ENCODE measurements at regions not wholly inside any gene's neighbourhood (a gene's known extent, or its start where the extent isn't known, plus 50 kb on each side); places are given as distances from the start of the nearest gene placed in this dataset.
A peak's percentile ranks its signal among the peaks of the same experiment; 100 is the strongest.
"Not testable (repeated sequence)": the region's sequence is repeated elsewhere in the genome, so short reads cannot be mapped to it uniquely, and the experiment has no call there.

DNA sequence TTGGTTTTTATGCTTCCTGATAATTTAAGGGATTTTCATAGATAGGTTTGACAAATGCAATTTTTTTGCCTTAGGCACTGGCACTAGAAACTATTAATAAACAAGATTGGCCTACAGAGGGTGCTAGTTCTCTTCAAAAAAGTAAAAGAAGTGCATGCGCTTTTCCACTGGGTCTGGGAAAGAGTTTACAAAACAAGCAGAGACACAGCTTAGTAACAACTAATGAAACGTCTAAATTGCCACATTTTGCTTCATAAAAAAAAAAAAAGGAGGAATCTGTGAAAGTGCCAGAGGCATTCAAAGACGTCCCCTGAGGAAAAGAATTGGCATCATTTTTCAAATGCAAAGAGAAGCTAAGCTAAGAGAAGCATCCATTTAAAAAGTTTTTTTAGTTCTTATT is 58.3 kb upstream of the EEA1 start:
- DNase-seq: peak; percentile 77

DNA sequence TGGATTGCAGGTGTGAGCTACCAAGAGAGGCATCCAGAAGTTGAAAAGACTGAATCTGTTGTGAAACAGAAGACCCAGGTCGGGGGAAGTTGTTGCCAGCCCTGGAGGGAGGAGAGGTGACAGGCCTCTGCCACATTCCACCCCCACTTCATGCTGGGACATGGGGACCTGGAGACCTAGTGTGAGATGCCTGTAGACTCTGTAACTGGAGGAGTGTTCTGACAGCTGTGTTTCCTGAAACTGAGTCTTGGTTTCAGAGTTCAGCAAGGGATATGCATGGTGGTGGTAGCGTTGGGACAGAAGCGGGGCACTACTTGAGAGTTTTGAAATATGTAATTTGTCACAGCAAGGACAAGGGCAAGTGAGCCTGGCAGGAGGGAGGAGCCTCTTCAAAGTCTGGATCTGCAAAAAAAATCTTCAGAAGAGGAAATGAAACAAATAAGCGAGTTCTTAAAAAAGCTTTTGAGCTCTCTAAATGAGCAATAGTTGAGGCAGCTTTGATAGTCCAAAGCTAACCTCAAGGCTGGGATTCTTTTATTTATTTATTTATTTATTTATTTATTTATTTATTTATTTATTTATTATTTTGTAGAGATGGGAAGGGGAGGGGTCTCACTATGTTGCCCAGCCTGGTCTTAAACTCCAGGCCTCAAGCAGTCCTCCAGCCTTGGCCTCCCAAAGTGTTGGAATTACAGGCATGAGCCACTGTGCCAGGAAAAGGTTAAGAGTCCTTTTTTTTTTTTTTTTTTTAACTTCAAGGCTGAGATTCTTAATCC is 58.9 kb upstream of the EEA1 start:
- DNase-seq: no peak

DNA sequence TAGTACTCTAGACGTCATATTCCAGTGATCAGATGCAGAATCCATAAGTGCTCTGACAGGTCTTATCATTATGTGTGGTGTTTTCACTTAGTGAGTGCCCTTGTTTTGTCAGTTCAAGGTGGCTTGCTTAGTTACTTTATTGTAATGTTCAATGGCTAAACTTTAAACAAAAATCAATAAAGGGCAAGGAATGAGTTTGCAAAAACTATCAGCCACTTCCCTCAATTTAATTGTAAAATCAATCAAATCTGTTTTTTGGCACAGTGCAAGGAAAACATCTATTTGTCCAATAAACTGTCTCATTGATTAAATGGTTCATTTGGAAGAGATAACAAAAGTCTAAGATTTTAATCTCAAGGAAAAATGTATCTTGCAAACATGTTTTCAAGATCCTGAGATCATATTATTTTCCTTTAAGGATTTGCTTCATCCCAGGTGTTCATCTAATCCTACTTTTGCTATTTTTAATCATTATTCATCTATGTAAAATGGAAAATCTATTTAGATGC is 59.6 kb upstream of the EEA1 start:
- no peak for DNase-seq

DNA sequence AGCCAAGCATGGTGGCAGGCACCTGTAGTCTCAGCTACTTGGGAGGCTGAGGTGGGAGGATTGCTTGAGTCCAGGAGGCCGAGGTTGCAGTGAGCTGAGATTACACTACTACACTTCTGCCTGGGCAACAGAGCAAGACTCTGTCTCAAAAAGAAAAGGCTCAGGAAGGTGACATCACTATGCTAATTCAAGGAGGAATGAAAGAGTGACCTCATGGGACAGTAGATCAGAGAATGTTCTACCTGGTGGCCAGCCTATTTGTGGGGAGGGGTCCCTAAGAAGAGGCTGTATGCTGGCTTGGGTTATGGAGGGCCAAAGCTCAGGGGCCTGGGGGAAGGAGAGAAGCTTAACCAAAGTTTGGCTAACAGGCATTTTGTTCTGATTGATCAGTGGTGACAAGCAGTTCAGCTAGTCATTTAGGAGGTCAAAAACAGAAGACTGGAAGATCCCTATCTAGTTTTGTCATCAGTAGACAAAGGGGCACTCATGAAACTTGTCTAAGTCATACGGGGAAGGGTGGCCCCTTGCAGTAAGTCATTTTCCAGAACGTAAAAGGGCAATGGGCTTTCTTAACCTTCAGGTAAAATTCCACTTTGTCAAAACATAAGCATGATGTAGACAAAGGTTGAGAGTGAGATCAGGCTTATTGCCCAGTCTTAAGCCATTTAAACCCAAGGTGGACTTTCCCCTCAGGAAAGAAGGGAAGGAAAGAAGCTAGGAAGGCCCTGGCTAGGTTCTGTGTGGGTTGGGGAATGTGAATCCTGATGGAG is 60.8 kb upstream of the EEA1 start:
- no peak for DNase-seq

DNA sequence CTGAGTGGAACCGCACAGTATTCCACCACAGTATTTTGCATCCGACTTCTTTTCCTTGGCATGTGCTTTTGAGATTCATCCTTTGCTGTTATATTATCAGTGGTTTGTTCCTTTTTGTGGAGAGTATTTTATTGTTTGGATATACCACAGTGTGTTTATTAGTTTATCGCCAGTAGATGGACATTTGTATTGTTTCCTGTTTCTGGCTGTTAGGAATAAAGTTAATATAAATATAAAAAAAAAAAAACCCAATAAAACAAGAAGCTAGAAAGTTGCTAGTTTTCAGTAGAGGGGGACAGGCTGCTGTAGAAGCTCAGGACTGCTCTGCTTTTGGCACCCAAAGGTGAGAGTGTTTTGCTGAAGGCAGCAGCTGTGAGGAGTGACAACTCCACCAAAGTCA is 62.0 kb upstream of the EEA1 start:
- DNase-seq: no peak

DNA sequence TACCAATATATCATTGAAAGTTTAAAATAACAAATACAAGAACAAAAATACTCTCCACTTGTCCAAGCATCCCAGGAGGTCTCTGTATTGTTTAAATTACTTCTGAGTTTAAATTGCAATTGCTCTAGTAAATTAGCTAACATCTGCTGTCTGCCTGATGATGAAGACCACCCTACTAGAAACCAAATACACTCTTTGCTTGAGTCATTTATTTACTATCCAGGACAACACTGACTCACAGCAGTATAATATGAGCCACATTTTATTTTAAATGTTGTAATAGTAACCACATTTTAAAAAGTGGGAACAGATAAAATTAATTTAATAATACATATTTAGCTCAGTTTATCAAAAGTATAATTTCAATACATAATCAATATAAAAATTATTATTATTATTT is 62.9 kb upstream of the EEA1 start:
- DNase-seq: no peak

DNA sequence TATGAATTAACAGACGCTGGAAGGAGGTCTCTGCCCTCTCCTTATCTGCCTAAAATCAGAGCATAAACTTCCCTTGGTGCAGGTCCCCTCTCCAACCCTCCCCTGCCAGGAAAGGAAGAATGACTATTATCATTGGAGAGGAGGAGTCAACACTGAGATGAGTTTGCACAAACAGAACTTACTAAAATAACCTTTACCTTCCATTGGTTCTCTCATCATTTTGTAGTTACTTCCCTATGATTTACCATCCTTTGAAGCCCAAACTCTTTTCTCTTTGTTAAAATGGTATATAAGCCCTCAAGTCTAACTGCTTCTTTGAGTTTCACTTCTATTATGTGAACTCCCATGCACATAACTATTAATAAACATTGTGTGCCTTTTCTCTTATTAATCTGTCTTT is 64.2 kb upstream of the EEA1 start:
- no peak for DNase-seq

DNA sequence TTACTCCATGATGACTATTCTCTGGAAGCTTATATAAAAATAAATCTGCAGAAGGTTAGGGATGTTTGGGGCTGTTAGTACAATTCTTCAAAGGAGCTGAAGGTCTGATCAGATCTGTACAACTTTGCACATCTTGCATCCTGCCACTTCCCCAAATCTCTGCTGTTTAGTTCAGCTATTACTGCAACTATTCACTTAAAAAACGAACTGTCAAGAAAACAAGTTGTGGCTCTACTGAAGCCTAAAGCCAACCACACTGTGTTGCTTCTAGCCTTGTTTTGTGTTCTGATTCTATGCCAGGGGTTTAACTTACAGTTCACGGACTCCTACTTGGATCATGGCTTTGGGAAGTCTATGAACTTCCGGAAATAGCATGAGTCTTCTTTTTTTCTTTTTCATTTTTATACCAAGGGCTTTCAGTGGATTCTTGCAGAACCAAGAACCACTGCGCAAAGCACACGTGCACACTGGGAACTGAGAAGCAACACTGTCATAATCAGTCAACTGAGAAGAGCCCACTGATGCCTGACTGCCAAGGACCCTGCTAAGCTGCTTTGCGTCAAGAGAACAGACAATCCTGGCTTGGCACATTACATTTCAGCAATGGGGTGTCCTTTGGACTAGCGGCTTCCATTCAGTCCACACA is 66.3 kb upstream of the EEA1 start:
- no peak for DNase-seq

DNA sequence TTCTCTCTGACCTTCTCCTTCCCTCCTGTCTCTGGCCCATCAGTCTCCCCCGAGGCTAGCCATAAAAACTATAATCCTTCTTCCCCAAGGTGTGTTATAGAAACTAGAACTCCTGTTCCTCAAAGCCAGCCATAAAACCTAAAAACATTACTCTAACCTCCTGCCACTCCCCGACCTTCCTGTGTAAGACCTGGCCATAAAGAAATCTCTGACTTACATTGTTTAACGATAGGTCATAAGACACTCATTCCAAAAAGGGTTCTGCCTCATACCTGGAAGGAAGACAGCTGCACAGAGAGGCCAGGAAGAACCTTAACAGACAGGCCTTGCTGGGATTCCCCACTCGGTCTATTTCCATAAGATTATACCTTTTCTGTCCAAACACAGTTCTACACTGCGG is 70.9 kb upstream of the EEA1 start:
- DNase-seq: no peak

DNA sequence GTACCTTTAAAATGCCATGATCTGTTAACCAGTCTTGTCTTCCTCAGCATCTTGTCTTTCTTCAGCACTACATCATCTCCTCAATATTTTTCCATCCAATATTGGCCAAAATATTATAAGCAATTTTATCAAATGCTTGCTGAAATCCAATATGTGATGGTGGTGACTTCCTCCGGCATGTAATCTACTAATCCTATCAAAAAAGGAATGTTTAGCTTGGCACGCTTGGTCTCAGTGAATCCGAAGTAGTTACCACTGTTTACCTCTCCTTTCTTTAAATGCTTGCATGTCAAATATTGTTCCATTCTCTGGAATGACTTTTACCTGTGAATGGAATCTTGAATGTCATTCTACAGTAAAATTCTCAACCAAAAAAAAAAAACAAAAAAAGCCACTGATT is 72.3 kb upstream of the EEA1 start:
- DNase-seq: no peak

DNA sequence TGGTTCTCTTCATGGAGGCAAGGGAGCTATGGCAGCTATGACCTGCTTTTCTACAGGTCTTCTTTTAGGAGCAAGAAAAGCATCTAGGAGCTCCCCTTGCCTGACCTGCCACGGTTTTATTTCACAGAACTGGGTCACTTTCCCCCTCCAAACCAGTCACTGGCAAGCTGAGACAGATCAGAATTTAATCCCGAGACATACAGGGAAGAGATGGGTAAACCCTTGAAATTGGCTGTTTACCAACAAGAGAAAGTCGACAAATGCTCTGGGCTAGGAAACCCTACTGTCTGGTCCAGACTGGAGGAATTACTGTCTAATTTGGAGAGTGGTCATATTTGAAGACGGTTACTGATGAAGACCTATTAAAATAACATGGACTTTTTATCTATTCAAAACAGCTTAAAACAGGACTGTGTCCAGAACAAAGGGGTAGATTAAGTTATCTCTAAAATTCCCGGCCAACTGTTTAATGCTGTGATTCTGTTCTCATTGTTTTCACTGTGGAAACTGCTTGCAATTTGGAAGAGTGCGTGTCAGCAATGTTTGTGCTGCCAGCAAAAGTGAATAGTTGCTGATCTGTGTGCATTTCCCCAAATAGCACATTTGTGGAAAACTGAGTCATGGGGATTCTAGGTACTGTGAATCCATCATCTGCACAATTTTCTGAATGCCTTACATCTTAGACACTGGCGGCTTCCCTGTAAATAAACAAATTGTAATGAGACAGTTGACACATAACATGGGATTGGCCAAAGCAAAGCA is 73.4 kb upstream of the EEA1 start:
- DNase-seq: no peak

DNA sequence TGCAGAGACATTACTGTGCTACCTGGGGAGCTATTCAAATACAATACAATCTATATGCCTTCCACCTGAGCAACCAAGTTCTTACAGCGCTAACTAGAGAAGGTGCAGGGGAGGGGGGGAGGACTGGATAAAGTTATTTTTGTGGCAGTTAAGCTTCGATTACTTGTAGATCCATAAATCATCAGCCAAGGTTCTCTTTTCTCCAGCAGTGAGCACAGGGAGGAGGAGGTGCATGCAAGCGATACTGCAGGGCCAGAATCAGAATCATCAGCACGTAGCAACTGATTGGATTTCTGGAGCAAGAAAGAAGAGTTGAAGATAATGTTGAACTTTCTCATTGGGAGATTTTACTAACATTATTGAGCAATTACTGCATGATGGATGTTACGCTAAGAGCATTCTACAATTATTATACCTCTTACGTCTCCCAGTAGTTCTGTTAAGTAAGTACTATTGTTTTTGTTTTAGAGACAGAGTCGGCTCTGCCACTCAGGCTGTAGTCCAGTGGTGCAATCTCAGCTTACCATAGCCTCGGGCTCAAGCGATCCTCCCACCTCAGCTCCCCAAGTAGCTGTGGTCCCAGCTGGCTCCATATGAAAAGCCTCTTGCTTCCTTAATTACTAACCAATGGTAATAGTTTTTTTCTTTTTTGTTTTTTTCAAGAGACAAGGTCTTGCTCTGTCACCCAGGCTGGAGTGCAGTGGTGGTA is 74.6 kb upstream of the EEA1 start:
- no peak for DNase-seq

DNA sequence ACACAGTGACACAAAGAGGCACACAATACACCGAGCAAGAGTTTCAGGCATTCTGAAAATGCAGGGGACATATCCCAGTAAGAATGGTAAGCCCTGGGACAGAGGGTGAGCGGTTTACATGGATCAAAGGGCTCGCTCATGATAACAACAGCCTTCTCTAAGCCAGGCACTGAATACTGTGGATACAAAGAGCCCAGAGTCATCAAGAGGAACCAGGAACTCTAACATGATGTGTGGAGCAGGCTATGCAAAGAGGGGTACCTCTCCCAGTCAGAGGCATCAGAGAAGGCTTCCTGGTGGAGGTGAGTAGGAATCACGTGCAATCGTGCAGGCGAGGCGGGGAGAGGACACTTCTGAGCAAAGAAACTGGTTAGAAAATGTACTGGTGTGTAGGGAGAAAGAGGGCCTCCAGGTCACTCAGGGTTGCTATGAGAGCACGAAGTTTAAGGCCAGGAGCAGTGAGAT is 76.9 kb upstream of the EEA1 start:
- DNase-seq: no peak

DNA sequence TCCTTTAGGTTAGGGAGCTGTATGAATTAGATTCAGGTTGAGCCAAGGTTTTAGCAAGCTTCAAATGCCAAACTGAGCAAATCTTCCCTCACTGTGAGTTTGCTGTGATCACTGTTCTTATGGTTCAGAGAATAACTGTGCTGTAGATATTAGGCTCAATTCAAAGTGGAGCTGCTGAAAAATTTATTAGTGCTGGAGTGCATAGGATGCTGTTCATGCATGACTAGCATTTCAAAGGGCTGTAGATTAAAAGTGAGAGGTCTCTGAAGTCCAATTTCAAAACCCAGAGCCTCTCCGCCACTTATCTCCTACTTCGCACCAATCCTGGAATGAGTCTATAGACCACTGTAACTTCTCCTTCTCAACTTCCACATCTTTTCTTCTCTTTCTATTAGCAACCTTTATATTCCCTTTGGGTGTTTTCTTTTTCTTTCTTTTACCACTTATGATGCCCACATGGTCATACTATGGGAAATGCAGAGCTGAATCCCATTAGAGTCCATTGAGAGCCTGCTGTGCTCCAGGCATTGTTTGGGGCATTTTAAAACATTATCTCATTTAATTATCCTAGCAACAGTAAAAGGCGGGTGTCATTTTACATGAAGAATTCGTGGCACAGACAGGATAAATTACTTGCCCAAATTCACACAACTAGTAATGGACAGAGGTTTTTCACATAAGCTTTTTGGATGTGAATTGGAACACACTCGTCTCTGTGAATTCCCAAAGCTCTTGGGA is 77.5 kb upstream of the EEA1 start:
- DNase-seq: no peak

DNA sequence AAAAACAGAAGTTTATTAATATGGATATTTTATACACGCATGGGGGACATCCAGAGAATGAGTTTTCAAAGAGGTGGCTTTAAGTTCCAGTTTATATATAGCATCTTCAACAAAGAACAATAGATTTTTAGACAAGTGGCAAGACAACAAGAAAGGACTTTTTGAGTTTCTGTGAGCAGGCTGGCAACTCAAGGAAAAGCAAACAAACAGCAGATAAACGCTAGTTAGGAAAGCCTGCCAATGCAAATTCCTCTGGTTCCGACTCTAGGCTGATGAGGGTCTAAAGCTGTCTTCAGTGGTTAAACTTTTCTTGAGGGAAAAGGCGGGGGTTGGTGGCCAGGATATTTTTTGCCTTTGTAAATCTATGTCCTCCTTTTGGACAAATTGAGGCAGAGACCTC is 78.4 kb upstream of the EEA1 start:
- no peak for DNase-seq

DNA sequence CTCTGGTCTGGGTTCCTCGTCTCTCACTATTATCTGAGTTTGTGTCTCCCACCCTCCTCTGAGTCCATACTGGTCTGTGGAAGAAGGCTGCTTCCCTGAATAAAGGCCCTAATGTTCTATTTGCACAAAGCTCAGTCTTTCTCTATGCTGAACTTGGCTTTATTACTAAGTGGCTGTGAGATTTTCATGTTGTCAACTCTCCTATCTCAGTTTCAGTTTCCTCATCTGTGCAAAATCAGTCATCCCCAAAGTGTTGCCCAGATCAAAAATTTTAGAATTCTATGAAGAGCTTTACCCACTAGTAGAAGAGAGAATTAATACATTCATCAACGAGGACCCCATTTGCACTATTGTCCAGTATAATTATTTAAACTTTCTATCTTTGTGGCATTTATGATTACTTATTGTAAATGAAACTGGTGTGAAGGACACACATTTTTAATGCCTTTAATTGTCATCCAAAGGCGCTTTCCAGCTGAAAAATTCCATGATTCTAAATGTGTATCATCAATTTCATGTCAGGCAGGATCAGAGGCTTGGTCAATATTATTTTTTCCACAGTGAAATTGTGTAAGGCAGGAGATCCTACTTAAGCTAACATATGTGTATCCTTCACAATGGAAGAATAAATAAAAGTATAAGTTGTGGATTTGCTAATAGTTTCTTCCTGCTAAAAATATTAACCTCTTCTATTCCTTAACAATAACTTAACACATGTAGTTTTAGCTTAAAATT is 79.1 kb upstream of the EEA1 start:
- no peak for DNase-seq

DNA sequence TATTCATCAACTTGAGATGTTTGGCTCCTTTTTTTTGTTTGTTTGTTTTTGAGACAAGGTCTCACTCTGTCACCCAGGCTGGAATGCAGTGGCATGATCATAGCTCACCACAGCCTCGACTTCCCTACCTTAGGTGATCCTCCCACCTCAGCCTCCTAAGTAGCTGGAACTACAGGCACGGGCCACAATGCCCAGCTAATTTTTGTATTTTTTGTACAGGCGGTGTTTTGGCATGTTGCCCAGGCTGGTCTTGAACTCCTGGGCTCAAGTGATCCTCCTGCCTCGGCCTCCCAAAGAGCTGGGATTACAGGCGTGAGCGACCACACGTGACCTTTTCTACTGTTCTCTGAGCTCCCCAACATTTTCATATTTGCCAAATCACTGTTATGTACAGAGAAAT is 79.8 kb upstream of the EEA1 start:
- not testable (repeated sequence) for DNase-seq

DNA sequence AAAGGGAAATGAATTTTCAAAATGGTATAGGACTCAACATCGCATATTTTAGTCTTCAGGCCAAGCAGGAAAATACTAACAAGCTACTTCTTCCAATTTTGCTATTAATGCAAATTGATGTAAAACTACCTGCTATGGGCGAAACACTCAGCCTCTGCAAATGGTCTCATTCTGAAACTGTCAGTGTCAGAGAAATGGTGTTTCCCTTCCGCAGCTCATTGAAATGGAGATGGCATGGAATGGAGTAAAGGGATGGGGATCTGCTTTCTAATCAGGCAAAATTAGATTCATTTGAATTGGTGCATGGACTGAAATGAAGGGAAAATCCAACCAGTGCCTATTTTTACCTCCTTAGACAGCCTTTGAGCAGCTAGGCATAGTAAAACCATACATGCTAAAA is 80.4 kb upstream of the EEA1 start:
- DNase-seq: no peak

DNA sequence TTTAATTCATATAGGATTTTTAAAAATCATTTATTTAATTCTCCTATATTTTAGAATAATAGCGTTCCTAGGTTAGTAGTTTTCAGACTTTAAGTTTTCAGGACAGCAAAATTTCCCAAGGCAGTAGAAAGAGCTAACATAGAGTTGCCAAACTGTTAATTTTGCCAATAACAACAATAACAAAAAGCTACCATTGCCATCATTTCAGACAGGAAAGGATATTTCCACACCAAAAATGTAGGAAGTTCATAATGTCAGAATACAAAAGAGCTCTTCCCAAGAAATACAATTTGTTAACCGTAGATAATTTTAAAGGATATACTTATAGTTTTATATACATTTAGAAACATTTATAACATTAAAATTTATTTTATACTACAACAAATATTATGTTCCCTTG is 81.4 kb upstream of the EEA1 start:
- DNase-seq: no peak

DNA sequence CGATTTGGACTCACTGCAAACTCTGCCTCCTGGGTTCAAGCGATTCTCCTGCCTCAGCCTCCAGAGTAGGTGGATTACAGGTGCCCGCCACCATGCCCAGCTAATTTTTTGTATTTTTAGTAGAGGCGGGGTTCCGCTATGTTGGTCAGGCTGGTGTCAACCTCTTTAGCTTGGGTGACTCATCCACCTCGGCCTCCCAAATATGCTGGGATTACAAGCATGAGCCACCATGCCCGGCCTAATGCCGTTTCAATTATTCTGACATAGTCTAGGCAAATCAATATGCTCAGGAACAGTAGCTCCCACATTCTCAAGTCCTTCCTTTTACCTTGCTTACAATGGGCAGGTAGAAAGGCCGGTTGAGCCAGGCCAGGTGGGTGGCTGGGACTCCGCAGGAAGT is 82.0 kb upstream of the EEA1 start:
- DNase-seq: no peak

Measured in NCI-H2171 treated with DMSO at 0.1 percent for 48 hours (cell line).